Pancreas (tissue), 10 donors: ENCODE measurements at regions not wholly inside any gene's neighbourhood (a gene's known extent, or its start where the extent isn't known, plus 50 kb on each side); places are given as distances from the start of the nearest gene placed in this dataset.
A peak's percentile ranks its signal among the peaks of the same experiment; 100 is the strongest.

Source experiments
- ATAC-seq, 4 donors: fragments of 200-7000 bp; cut with Tn5 transposase; one replicate each; pipeline versions ENCODE4 v1.8.0 to v1.9.1; 2020; ENCODE audit warnings: mild to moderate bottlenecking in 4 of 4, moderate library complexity in 4 of 4
- DNase-seq, 6 donors: peaks; one replicate each; pipeline ENCODE4 v3.0.0-alpha.2; 2020
- FAIRE-seq: peaks from 2 replicates; lab custom pipeline; 2012; peaks lifted over from hg19 to GRCh38; lab: Jason Lieb, UNC
- H3K27ac ChIP-seq, 4 donors: fragments of 200-600 bp; sonication (generic); 1 replicate in 3 of 4; 2 replicates in 1 of 4; pipeline versions ENCODE4 v1.5.0 to v1.8.0; 2020
- H3K27me3 ChIP-seq, 4 donors: fragments of 200-600 bp; one replicate each; pipeline ENCODE4 v1.8.0; 2021
- H3K36me3 ChIP-seq, 3 donors: fragments of 200-600 bp; sonication (generic) in 1 of 3; one replicate each; pipeline versions ENCODE4 v1.5.0 to v1.8.0; 2020 to 2021
- H3K4me1 ChIP-seq, 3 donors: fragments of 200-600 bp; one replicate each; pipeline ENCODE4 v1.8.0; 2021
- H3K4me3 ChIP-seq, 4 donors: fragments of 200-600 bp; sonication (generic) in 2 of 4; one replicate each; pipeline versions ENCODE4 v1.5.0 to v1.8.0; 2020 to 2021
- H3K9me3 ChIP-seq, 4 donors: fragments of 200-600 bp; one replicate each; pipeline ENCODE4 v1.8.0; 2021
- WGBS, 2 donors: extraction: QIAGEN DNeasy Blood & Tissue Kit; methylation state at CpG; one replicate each; pipeline ENCODE4 v1.1.7; 2013; 5-methylcytosine and 5-hydroxymethylcytosine counted together
- intact Hi-C, 3 donors: fragments of 100-400 bp; cut with DNase I; formaldehyde crosslinking; loops; one replicate each; pipeline versions ENCODE4 v1.11.1 to v1.14.2; 2022
- TF ChIP-seq, protein P1 (sequence below), 4 donors: fragments of 200-600 bp; sonication (generic) in 3 of 4; IDR thresholded peaks; one replicate each; pipeline versions ENCODE4 v1.5.0 to v1.8.0; 2021; ENCODE audit warnings: antibody characterized with exemption in 4 of 4
- donor health status: healthy with polysubstance abuse.
- donor health status: DM: no; HTN: no; CAD: no; lungs with moderate emphysema.
- donor health status: DM: no; HTN: no; CAD: no.
- donor health status: control.
- donor health status: control.
- donor health status: Bipolar disorder and iron deficiency.
- donor health status: DM: yes; HTN: yes; CAD: no.
- donor health status: DM: no; HTN: no; CAD: no.
- donor health status: DM: no; HTN: no; CAD: no.
- donor health status: DM: yes; HTN: yes; CAD: no.

DNA sequence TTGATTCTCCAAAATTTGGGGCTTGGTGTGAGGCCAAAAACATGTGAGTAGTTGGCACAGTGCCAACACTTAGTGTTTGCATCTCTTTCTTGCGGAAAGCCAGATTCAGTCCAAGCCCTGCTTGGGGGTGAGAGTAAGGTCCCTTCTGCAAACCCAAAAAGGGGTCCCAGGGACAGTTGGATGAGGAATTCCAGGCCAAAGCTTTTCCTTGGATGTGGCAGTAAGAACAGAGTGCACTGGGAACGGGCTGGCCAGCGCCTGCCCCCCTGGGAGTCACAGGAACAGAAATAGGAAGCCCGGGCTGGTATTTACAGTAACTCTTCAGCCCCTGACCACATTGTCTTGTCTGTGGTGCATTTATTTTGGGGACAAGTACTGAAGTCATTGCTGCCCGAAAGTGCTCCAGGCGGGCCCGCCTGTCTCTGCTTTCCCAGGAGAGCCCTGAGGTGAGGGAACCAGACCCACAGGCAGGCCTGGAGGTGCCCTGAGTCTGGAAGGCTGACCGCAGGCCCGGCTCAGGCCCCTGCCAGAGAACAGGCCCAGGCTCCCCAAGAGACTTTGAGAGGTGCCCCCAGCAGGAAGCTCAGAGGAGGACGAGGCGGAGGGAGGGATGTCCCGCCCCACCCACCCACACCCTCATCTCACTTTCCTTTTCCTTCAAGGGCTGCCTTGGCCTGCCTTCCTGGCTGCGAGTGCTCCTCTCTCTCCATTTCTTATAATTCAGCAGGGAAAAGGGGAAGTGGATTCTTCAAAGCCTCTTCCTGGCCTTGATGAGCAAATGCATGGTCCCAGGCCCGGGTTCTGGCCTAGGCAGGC is 218.4 kb downstream of the MAFB start:
- H3K9me3 ChIP-seq = no peaks in the 10 kb centered on the region
- intact Hi-C loops = no loop called here
- TF ChIP-seq, protein P1, sequence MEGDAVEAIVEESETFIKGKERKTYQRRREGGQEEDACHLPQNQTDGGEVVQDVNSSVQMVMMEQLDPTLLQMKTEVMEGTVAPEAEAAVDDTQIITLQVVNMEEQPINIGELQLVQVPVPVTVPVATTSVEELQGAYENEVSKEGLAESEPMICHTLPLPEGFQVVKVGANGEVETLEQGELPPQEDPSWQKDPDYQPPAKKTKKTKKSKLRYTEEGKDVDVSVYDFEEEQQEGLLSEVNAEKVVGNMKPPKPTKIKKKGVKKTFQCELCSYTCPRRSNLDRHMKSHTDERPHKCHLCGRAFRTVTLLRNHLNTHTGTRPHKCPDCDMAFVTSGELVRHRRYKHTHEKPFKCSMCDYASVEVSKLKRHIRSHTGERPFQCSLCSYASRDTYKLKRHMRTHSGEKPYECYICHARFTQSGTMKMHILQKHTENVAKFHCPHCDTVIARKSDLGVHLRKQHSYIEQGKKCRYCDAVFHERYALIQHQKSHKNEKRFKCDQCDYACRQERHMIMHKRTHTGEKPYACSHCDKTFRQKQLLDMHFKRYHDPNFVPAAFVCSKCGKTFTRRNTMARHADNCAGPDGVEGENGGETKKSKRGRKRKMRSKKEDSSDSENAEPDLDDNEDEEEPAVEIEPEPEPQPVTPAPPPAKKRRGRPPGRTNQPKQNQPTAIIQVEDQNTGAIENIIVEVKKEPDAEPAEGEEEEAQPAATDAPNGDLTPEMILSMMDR (IDR thresholded peaks at IDR 0.05) = no peak
- peak overlapping the region in 1 of 4 donors; percentile 27 for H3K27ac ChIP-seq
- no peaks in the 10 kb centered on the region for H3K4me1 ChIP-seq
- H3K36me3 ChIP-seq = no peaks in the 10 kb centered on the region
- 75 to 85% methylated on average over 14 of the region's 14 CpGs for WGBS, 2 donors
- DNase-seq = peak in 2 of 6 donors; percentile 21 to 39
- H3K4me3 ChIP-seq = no peak overlapping the region
- H3K27me3 ChIP-seq = no peaks in the 10 kb centered on the region
- ATAC-seq = peak in 2 of 4 donors; percentile 66 to 76
- no peak for FAIRE-seq

DNA sequence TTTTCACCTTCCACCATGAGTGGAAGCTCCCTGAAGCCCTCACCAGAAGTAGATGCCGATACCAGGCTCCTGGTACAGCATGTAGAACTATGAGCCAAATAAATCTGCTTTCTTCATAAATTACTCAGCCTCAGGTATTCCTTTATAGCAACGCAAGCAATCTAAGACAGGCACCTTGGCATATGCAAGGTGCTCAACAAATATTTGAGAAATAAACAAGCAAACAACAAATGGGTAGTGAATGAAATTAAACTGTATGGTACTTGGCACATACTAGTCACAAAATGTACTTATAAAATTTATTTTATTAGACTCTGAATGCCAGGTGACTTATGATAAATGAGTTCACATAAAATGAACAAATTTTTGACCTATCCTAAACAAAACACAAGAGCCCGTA is 220.3 kb downstream of the MAFB start:
- ATAC-seq = no peak
- no peaks in the 10 kb centered on the region for H3K9me3 ChIP-seq
- TF ChIP-seq, protein P1 (IDR thresholded peaks at IDR 0.05) = no peak
- intact Hi-C loops = no loop called here
- WGBS, 2 donors = 82 to 87% methylated on average over 3 of the region's 3 CpGs
- H3K36me3 ChIP-seq = no peaks in the 10 kb centered on the region
- H3K4me3 ChIP-seq = no peak overlapping the region
- no peaks in the 10 kb centered on the region for H3K27me3 ChIP-seq
- no peaks in the 10 kb centered on the region for H3K4me1 ChIP-seq
- no peak overlapping the region for H3K27ac ChIP-seq
- DNase-seq = no peak
- FAIRE-seq = no peak

DNA sequence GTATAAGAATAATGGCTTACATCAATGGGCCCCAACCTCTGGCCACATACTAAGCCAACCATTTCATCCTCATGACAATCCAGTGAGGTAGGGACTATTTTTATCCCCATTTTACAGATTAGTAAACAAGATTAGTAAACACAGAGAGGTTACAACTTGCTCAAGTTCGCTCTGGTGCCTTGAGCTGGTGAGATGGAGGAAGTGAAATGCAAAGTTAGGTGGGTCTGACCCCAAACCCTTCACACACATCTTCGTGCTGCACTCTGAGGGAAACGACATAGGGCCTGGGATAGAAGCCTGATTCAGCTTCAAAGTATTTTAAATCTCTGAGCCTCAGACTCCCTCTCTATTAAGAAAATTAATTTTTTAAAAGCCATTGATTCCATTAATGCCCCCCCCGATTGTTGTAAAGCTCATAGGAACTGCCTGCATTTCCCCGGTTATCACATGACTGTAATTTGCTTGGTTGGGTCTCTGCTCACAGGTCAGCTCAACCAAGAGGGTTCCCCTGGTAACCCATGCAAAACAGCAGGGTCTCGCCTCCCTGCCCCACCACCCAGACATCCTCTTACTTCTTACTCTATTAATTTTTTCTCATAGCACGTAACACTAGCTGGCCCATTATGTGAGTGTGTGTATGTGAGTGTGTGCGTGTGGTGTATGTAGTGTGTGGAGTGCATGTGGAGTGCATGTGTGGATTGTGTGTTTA is 221.2 kb downstream of the MAFB start:
- Histone ChIP-seq H3K27me3 (no peaks in the 10 kb centered on the region), H3K27ac (no peak overlapping the region), H3K36me3 (no peaks in the 10 kb centered on the region), H3K4me3 (no peak overlapping the region), H3K9me3 (no peaks in the 10 kb centered on the region), H3K4me1 (no peaks in the 10 kb centered on the region)
- 82 to 86% methylated on average over 8 of the region's 8 CpGs for WGBS, 2 donors
- FAIRE-seq (no peak), ATAC-seq (no peak), DNase-seq (no peak)
- intact Hi-C loops = no loop called here
- TF ChIP-seq, protein P1 (IDR thresholded peaks at IDR 0.05) = no peak

DNA sequence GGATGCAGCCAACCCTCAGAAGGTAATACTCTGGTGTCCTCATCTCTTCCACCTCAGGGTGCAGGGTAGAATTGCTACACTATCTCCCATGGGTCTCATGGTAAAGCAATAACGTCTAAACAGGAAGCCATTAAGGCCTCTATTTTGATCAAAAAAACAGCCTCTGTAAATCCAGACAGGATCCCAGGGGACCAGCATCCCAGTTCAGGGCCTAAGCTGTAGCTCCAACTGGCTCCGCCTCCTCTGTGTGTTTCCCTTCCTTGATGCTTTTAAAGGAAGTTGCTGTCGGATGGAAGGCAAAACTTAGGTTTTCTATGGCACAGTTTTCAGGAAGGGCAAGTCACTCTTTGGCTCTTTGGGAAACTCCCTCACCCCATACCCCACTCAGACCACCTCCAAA is 222.0 kb downstream of the MAFB start:
- Histone ChIP-seq H3K27me3 (no peaks in the 10 kb centered on the region), H3K27ac (no peak overlapping the region), H3K36me3 (no peaks in the 10 kb centered on the region), H3K4me3 (no peak overlapping the region), H3K9me3 (no peaks in the 10 kb centered on the region), H3K4me1 (no peaks in the 10 kb centered on the region)
- intact Hi-C loops = no loop called here
- DNase-seq (no peak), FAIRE-seq (no peak), ATAC-seq (no peak)
- 61 to 69% methylated on average over 3 of the region's 3 CpGs for WGBS, 2 donors
- TF ChIP-seq, protein P1 (IDR thresholded peaks at IDR 0.05) = no peak
